Type B pancreatic cell (in vitro differentiated cells): ENCODE measurements at regions not wholly inside any gene's neighbourhood (a gene's known extent, or its start where the extent isn't known, plus 50 kb on each side); places are given as distances from the start of the nearest gene placed in this dataset.

Source experiments
- DNase-seq: peaks from one replicate; pipeline ENCODE4 v3.0.0; 2021; ENCODE audit warnings: mixed read lengths; ENCODE audit not compliant: unreplicated experiment; ENCODE audit errors: extremely low spot score
- H3K27ac Mint-ChIP-seq: 2 replicates; pipeline ENCODE4 v1.8.0; 2021; ENCODE audit warnings: mild to moderate bottlenecking, mixed read lengths
- H3K27me3 Mint-ChIP-seq: 2 replicates; pipeline ENCODE4 v1.8.0; 2021; ENCODE audit warnings: mixed read lengths
- H3K36me3 Mint-ChIP-seq: 2 replicates; pipeline ENCODE4 v1.8.0; 2021; ENCODE audit warnings: mixed read lengths
- H3K4me1 Mint-ChIP-seq: one replicate; pipeline ENCODE4 v1.8.0; 2021; ENCODE audit warnings: mixed read lengths; ENCODE audit not compliant: unreplicated experiment
- H3K4me3 Mint-ChIP-seq: 2 replicates; pipeline ENCODE4 v1.8.0; 2021; ENCODE audit warnings: mild to moderate bottlenecking, mixed read lengths
- H3K9me3 Mint-ChIP-seq: 2 replicates; pipeline ENCODE4 v1.8.0; 2021; ENCODE audit warnings: mixed read lengths
- TF ChIP-seq, protein P1 (sequence below): fragments of 200-600 bp; sonication (generic); conservative IDR thresholded peaks from 2 replicates; pipeline ENCODE4 v1.5.0; 2021; ENCODE audit warnings: antibody characterized with exemption, mild to moderate bottlenecking

DNA sequence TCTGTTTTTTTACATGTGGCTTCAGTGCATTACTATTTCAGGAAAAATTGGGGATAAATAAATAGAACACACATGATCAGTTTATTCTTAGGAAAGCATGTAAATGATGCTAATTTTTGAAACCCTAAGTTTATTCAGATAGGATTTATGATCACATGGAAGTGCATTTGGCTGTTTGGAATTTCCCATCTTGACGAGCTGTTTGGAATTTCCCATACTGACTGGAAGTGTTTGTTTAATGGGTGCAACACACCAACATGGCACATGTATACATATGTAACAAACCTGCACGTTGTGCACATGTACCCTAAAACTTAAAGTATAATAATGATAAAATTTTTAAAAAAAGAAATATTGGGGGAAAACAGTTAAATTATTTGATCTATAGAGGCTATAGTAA is 79.5 kb downstream of the COL6A6 start:
- TF ChIP-seq, protein P1, sequence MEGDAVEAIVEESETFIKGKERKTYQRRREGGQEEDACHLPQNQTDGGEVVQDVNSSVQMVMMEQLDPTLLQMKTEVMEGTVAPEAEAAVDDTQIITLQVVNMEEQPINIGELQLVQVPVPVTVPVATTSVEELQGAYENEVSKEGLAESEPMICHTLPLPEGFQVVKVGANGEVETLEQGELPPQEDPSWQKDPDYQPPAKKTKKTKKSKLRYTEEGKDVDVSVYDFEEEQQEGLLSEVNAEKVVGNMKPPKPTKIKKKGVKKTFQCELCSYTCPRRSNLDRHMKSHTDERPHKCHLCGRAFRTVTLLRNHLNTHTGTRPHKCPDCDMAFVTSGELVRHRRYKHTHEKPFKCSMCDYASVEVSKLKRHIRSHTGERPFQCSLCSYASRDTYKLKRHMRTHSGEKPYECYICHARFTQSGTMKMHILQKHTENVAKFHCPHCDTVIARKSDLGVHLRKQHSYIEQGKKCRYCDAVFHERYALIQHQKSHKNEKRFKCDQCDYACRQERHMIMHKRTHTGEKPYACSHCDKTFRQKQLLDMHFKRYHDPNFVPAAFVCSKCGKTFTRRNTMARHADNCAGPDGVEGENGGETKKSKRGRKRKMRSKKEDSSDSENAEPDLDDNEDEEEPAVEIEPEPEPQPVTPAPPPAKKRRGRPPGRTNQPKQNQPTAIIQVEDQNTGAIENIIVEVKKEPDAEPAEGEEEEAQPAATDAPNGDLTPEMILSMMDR: no peak
- peaks cover 10% of the 10 kb centered on the region for H3K27me3 Mint-ChIP-seq
- no peaks in the 10 kb centered on the region for H3K9me3 Mint-ChIP-seq
- H3K4me1 Mint-ChIP-seq: peaks cover 5% of the 10 kb centered on the region
- DNase-seq: no peak
- H3K36me3 Mint-ChIP-seq: no peaks in the 10 kb centered on the region
- no peak overlapping the region for H3K27ac Mint-ChIP-seq
- no peak overlapping the region for H3K4me3 Mint-ChIP-seq

- peaks cover 15% of the 10 kb centered on the region for H3K4me1 Mint-ChIP-seq
- no peaks in the 10 kb centered on the region for H3K9me3 Mint-ChIP-seq
- no peak overlapping the region for H3K4me3 Mint-ChIP-seq
- H3K27ac Mint-ChIP-seq: no peak overlapping the region
- no peaks in the 10 kb centered on the region for H3K36me3 Mint-ChIP-seq
- no peak for DNase-seq
- peaks cover 7% of the 10 kb centered on the region for H3K27me3 Mint-ChIP-seq
- TF ChIP-seq, protein P1: no peak
Observed at GRCh38 chr3:130601442-130601971, 84.5 kb downstream of the COL6A6 start.

DNA sequence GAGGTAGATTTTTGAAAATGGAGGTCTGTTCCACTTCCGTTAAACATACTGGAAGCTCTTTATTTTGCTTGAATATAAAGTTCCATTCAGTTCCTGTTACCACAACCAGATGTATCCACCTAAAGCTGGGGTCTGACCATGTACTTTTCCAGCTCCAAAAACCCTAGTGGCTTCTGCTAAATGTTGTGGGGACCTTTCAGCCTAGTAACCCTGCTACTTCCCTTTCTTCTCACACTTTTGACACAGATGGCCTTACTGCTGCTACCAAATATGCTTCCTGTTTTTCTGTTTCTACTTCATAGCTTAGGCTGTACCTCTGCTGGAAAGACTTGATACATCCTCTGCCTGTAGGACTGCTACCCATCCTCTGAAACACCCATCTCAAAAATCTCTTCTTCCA is 87.8 kb downstream of the COL6A6 start:
- no peaks in the 10 kb centered on the region for H3K36me3 Mint-ChIP-seq
- TF ChIP-seq, protein P1: no peak
- H3K27me3 Mint-ChIP-seq: peaks cover 4% of the 10 kb centered on the region
- no peak overlapping the region for H3K4me3 Mint-ChIP-seq
- no peak overlapping the region for H3K27ac Mint-ChIP-seq
- DNase-seq: no peak
- peaks cover 16% of the 10 kb centered on the region for H3K4me1 Mint-ChIP-seq
- H3K9me3 Mint-ChIP-seq: no peaks in the 10 kb centered on the region

DNA sequence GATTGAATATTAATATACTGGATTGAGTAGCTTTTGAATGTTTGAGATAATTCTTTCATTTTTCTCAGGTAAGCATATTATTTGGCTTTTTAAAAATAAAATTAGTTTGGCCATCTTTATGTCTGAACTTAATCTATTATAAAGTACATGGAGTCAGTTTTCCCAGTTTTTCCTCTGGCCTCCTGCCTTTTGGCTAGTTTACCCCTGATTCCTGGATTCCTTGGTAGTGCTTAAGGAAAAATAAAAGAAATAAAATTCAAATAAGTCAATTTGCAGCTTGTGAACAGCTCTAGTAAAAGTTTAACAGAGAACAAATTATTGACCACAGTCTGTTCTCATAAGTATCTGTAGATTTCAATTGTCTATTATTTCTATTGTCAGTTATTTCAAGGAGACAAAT is 89.4 kb downstream of the COL6A6 start:
- Mint-ChIP-seq H3K36me3 (no peaks in the 10 kb centered on the region), H3K4me3 (no peak overlapping the region), H3K27ac (no peak overlapping the region), H3K4me1 (peaks cover 21% of the 10 kb centered on the region), H3K27me3 (peaks cover 4% of the 10 kb centered on the region), H3K9me3 (no peaks in the 10 kb centered on the region)
- TF ChIP-seq, protein P1: no peak
- no peak for DNase-seq

DNA sequence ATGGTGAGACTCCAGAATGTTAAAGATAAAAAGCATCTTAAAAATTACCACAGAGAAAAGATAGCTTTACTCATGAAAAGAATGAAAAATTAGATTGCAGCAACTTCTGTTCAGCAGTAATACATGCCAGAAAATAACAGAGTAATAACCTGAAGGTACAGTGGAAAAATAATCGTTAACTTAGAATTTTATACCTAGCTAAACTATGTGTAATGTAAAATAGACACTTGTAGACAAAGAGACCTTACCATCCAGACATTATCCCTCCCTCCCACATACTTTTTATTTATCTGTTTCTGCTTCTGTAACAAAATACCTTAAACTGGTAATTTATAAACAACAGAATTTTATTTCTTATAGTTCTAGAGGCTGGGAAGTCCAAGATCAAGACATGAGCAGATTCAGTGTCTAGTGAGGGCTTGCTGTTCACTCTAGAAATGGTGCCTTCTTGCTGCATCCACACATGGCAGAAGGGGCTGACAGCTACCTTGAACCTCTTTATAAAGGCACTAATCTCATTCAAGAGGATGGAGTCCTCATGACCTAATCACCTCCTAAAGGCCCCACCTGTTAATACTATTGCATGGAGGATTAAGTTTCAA is 90.7 kb downstream of the COL6A6 start:
- peaks cover 15% of the 10 kb centered on the region for H3K4me1 Mint-ChIP-seq
- TF ChIP-seq, protein P1: no peak
- no peak for DNase-seq
- peaks cover 4% of the 10 kb centered on the region for H3K27me3 Mint-ChIP-seq
- no peaks in the 10 kb centered on the region for H3K36me3 Mint-ChIP-seq
- H3K4me3 Mint-ChIP-seq: no peak overlapping the region
- H3K9me3 Mint-ChIP-seq: no peaks in the 10 kb centered on the region
- H3K27ac Mint-ChIP-seq: no peak overlapping the region
